HEK293 (cell line): ENCODE measurements at regions not wholly inside any gene's neighbourhood (a gene's known extent, or its start where the extent isn't known, plus 50 kb on each side); places are given as distances from the start of the nearest gene placed in this dataset.

Experiments used
- CTCF ChIP-seq: fragments of 450-650 bp; formaldehyde crosslinking; IDR thresholded peaks from 2 replicates; pipeline ENCODE4 v1.5.1; 2016; ENCODE audit warnings: missing biosample characterization, missing genetic modification characterization
- REST ChIP-seq: fragments of 450-650 bp; formaldehyde crosslinking; IDR thresholded peaks from 2 replicates; pipeline ENCODE4 v1.5.1; 2016; ENCODE audit warnings: missing biosample characterization, missing genetic modification characterization
- SP2 ChIP-seq: fragments of 450-650 bp; formaldehyde crosslinking; IDR thresholded peaks from 2 replicates; pipeline ENCODE4 v1.5.1; 2016; ENCODE audit warnings: missing biosample characterization, missing genetic modification characterization
- TRIM28 ChIP-seq: IDR thresholded peaks from 2 replicates; pipeline ENCODE4 v1.6.1; 2011; ENCODE audit warnings: low read length, control low read depth, borderline replicate concordance
- YY1 ChIP-seq: fragments of 450-650 bp; formaldehyde crosslinking; IDR thresholded peaks from 2 replicates; pipeline ENCODE4 v1.5.1; 2018; ENCODE audit warnings: missing biosample characterization, missing genetic modification characterization
- ZBTB17 ChIP-seq: fragments of 450-650 bp; formaldehyde crosslinking; IDR thresholded peaks from 2 replicates; pipeline ENCODE4 v1.5.1; 2016; ENCODE audit warnings: missing biosample characterization, missing genetic modification characterization
- ZBTB48 ChIP-seq: fragments of 450-650 bp; formaldehyde crosslinking; IDR thresholded peaks from 2 replicates; pipeline ENCODE4 v1.5.1; 2016; ENCODE audit warnings: missing biosample characterization, missing genetic modification characterization
- ZBTB6 ChIP-seq: fragments of 450-650 bp; formaldehyde crosslinking; IDR thresholded peaks from 2 replicates; pipeline ENCODE4 v1.5.1; 2017; ENCODE audit warnings: missing biosample characterization, missing genetic modification characterization
- ZNF16 ChIP-seq: fragments of 450-650 bp; formaldehyde crosslinking; IDR thresholded peaks from 2 replicates; pipeline ENCODE4 v1.5.1; 2016; ENCODE audit warnings: low read depth, missing biosample characterization, missing genetic modification characterization
- ZNF274 ChIP-seq, 2 experiments: fragments of 200-500 bp in 1 of 2; fragments of 450-650 bp in 1 of 2; sonication (Bioruptor generic) in 1 of 2; formaldehyde crosslinking in 1 of 2; IDR thresholded peaks; 2 replicates each; pipeline versions ENCODE4 v1.5.1 to v1.6.1; 2014 to 2016; ENCODE audit warnings: borderline replicate concordance in 1 of 2, inconsistent platforms in 1 of 2, low read length in 1 of 2, missing biosample characterization in 1 of 2, missing genetic modification characterization in 1 of 2
- ZNF398 ChIP-seq: fragments of 450-650 bp; formaldehyde crosslinking; IDR thresholded peaks from 2 replicates; pipeline ENCODE4 v1.5.1; 2017; ENCODE audit warnings: missing biosample characterization, missing genetic modification characterization
- ZNF670 ChIP-seq: fragments of 450-650 bp; formaldehyde crosslinking; IDR thresholded peaks from 2 replicates; pipeline ENCODE4 v1.5.1; 2016; ENCODE audit warnings: missing biosample characterization, missing genetic modification characterization, low read depth
- ZNF837 ChIP-seq: fragments of 450-650 bp; formaldehyde crosslinking; IDR thresholded peaks from 2 replicates; pipeline ENCODE4 v1.5.1; 2016; ENCODE audit warnings: missing biosample characterization, missing genetic modification characterization

GRCh38 chr2:38178119-38178518 lies 102.2 kb upstream of the CYP1B1 start:
- TF ChIP-seq CTCF (no peak), ZNF16 (no peak), ZBTB17 (no peak), REST (tag by site-specific recombination) (no peak), ZNF670 (tag by site-specific recombination) (no peak), ZBTB6 (tag by site-specific recombination) (no peak), SP2 (tag by site-specific recombination) (no peak), ZBTB48 (no peak), TRIM28 (no peak), ZNF274 (IDR thresholded peaks at IDR 0.05; ENCODE audit: low read length) (no peak), ZNF274 (tag by site-specific recombination; IDR thresholded peaks at IDR 0.05; ENCODE audit: borderline replicate concordance) (no peak), ZNF398 (tag by site-specific recombination) (no peak), YY1 (tag by site-specific recombination) (no peak), ZNF837 (tag by site-specific recombination) (no peak)
